K562 (cell line): ENCODE measurements at regions not wholly inside any gene's neighbourhood (a gene's known extent, or its start where the extent isn't known, plus 50 kb on each side); places are given as distances from the start of the nearest gene placed in this dataset.
A peak's percentile ranks its signal among the peaks of the same experiment; 100 is the strongest.

Source experiments
- ARID1B ChIP-seq: fragments of 450-650 bp; IDR thresholded peaks from 2 replicates; pipeline ENCODE4 v1.6.1; 2016; ENCODE audit warnings: antibody characterized with exemption, mild to moderate bottlenecking, inconsistent platforms
- ELF2 ChIP-seq: fragments of 250-450 bp; sonication (Bioruptor Pico); IDR thresholded peaks from 2 replicates; pipeline ENCODE4 v1.5.0; 2021; ENCODE audit warnings: mild to moderate bottlenecking
- HDAC1 ChIP-seq, 2 experiments: fragments of 450-650 bp; IDR thresholded peaks; 2 replicates each; pipeline ENCODE4 v1.6.1; 2016 to 2017; ENCODE audit warnings: inconsistent platforms in 1 of 2, mild to moderate bottlenecking in 1 of 2, moderate library complexity in 1 of 2
- HLTF ChIP-seq: fragments of 450-650 bp; IDR thresholded peaks from 2 replicates; pipeline ENCODE4 v1.6.1; 2016
- MCM2 ChIP-seq: fragments of 450-650 bp; IDR thresholded peaks from 2 replicates; pipeline ENCODE4 v1.6.1; 2017; ENCODE audit warnings: low read depth, mild to moderate bottlenecking
- NONO ChIP-seq, 2 experiments: fragments of 200-400 bp in 1 of 2; fragments of 450-650 bp in 1 of 2; formaldehyde crosslinking in 1 of 2; IDR thresholded peaks; 2 replicates each; pipeline ENCODE4 v1.6.1; 2017; ENCODE audit warnings: low read depth in 2 of 2, mild to moderate bottlenecking in 2 of 2, moderate library complexity in 2 of 2, low read length in 1 of 2
- PHB ChIP-seq: fragments of 250-450 bp; sonication (Bioruptor Pico); IDR thresholded peaks from 2 replicates; pipeline ENCODE4 v1.5.0; 2021
- SRSF1 ChIP-seq: fragments of 200-400 bp; formaldehyde crosslinking; IDR thresholded peaks from 2 replicates; pipeline ENCODE4 v1.6.1; 2017; ENCODE audit warnings: mild to moderate bottlenecking, low read depth, low read length, moderate library complexity
- ZKSCAN1 ChIP-seq: fragments of 150-350 bp; IDR thresholded peaks from 2 replicates; pipeline ENCODE4 v1.6.1; 2016; ENCODE audit warnings: low read depth, low read length
- TF ChIP-seq, protein P1 (sequence below), 2 experiments: IDR thresholded peaks in 1 of 2; conservative IDR thresholded peaks in 1 of 2; 2 replicates each; pipeline ENCODE4 v1.6.1; 2016; ENCODE audit warnings: low read depth in 2 of 2, mild to moderate bottlenecking in 1 of 2, missing compliant biosample characterization in 1 of 2, missing genetic modification characterization in 1 of 2, moderate library complexity in 1 of 2
- TF ChIP-seq, protein P2 (sequence below): fragments of 450-650 bp; IDR thresholded peaks from 2 replicates; pipeline ENCODE4 v1.6.1; 2016; ENCODE audit warnings: mild to moderate bottlenecking
- TF ChIP-seq, protein P3 (sequence below): sonication (generic); formaldehyde crosslinking; IDR thresholded peaks from 2 replicates; pipeline ENCODE4 v1.8.0; 2023; ENCODE audit warnings: missing genetic modification reagents, mild to moderate bottlenecking, borderline replicate concordance
- TF ChIP-seq, protein P4 (sequence below): sonication (generic); IDR thresholded peaks from 2 replicates; pipeline ENCODE4 v1.6.1; 2016
- TF ChIP-seq, protein P5 (sequence below): fragments of 250-450 bp; sonication (Bioruptor Pico); IDR thresholded peaks from 2 replicates; pipeline ENCODE4 v1.8.0; 2021; ENCODE audit warnings: moderate library complexity, mild to moderate bottlenecking, inconsistent platforms

DNA sequence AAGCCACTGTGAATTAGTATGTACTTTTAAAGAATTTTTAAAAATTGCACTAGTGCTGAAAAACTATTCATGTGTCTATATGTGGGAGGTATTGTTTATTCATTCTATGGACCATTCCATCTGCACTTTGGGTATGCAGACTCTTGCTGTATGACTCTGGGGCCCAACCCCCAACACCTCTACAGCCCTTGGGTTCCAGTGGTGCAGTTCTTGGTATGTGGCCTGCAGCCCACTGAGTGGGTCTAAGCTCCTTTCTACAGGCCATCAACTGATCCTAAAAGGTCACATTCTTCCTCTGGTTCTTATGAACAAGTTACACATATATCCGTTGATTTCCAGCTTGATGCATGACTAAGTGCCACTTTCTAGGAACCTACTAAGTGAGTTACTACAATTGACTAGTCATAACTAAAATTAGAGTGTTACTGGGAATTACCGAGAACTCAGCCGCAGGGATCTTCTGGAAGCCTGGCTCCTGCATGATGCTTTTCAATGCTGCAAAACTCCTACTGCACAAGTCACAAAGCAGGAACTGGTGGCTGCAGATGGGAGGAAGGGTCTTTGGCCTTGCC is 62.4 kb upstream of the MED13L start (continued):
- TF ChIP-seq, protein P1, sequence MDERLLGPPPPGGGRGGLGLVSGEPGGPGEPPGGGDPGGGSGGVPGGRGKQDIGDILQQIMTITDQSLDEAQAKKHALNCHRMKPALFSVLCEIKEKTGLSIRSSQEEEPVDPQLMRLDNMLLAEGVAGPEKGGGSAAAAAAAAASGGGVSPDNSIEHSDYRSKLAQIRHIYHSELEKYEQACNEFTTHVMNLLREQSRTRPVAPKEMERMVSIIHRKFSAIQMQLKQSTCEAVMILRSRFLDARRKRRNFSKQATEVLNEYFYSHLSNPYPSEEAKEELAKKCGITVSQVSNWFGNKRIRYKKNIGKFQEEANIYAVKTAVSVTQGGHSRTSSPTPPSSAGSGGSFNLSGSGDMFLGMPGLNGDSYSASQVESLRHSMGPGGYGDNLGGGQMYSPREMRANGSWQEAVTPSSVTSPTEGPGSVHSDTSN (CRISPR knock-in tag; IDR thresholded peaks at IDR 0.05; ENCODE audit: low read depth), result no peak
- TF ChIP-seq, protein P1 (tag; conservative IDR thresholded peaks at IDR 0.05; ENCODE audit: low read depth), result no peak
- TF ChIP-seq ELF2 (CRISPR knock-in tag) (no peak), NONO (IDR thresholded peaks at IDR 0.05; ENCODE audit: low read depth in 2 of 2, low read length in 1 of 2) (no peak), HDAC1 (IDR thresholded peaks at IDR 0.05) (no peak), MCM2 (no peak), SRSF1 (no peak), ARID1B (0 out of 2 replicates have a peak, but pooled peaks have one; percentile 10), PHB (no peak), HLTF (no peak), ZKSCAN1 (peak; percentile 56; the same call in 1 of the 2 replicates)
- TF ChIP-seq, protein P2, sequence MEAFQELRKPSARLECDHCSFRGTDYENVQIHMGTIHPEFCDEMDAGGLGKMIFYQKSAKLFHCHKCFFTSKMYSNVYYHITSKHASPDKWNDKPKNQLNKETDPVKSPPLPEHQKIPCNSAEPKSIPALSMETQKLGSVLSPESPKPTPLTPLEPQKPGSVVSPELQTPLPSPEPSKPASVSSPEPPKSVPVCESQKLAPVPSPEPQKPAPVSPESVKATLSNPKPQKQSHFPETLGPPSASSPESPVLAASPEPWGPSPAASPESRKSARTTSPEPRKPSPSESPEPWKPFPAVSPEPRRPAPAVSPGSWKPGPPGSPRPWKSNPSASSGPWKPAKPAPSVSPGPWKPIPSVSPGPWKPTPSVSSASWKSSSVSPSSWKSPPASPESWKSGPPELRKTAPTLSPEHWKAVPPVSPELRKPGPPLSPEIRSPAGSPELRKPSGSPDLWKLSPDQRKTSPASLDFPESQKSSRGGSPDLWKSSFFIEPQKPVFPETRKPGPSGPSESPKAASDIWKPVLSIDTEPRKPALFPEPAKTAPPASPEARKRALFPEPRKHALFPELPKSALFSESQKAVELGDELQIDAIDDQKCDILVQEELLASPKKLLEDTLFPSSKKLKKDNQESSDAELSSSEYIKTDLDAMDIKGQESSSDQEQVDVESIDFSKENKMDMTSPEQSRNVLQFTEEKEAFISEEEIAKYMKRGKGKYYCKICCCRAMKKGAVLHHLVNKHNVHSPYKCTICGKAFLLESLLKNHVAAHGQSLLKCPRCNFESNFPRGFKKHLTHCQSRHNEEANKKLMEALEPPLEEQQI, result no peak
- TF ChIP-seq, protein P3, sequence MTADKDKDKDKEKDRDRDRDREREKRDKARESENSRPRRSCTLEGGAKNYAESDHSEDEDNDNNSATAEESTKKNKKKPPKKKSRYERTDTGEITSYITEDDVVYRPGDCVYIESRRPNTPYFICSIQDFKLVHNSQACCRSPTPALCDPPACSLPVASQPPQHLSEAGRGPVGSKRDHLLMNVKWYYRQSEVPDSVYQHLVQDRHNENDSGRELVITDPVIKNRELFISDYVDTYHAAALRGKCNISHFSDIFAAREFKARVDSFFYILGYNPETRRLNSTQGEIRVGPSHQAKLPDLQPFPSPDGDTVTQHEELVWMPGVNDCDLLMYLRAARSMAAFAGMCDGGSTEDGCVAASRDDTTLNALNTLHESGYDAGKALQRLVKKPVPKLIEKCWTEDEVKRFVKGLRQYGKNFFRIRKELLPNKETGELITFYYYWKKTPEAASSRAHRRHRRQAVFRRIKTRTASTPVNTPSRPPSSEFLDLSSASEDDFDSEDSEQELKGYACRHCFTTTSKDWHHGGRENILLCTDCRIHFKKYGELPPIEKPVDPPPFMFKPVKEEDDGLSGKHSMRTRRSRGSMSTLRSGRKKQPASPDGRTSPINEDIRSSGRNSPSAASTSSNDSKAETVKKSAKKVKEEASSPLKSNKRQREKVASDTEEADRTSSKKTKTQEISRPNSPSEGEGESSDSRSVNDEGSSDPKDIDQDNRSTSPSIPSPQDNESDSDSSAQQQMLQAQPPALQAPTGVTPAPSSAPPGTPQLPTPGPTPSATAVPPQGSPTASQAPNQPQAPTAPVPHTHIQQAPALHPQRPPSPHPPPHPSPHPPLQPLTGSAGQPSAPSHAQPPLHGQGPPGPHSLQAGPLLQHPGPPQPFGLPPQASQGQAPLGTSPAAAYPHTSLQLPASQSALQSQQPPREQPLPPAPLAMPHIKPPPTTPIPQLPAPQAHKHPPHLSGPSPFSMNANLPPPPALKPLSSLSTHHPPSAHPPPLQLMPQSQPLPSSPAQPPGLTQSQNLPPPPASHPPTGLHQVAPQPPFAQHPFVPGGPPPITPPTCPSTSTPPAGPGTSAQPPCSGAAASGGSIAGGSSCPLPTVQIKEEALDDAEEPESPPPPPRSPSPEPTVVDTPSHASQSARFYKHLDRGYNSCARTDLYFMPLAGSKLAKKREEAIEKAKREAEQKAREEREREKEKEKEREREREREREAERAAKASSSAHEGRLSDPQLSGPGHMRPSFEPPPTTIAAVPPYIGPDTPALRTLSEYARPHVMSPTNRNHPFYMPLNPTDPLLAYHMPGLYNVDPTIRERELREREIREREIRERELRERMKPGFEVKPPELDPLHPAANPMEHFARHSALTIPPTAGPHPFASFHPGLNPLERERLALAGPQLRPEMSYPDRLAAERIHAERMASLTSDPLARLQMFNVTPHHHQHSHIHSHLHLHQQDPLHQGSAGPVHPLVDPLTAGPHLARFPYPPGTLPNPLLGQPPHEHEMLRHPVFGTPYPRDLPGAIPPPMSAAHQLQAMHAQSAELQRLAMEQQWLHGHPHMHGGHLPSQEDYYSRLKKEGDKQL (CRISPR knock-in tag), result no peak
- TF ChIP-seq, protein P4, sequence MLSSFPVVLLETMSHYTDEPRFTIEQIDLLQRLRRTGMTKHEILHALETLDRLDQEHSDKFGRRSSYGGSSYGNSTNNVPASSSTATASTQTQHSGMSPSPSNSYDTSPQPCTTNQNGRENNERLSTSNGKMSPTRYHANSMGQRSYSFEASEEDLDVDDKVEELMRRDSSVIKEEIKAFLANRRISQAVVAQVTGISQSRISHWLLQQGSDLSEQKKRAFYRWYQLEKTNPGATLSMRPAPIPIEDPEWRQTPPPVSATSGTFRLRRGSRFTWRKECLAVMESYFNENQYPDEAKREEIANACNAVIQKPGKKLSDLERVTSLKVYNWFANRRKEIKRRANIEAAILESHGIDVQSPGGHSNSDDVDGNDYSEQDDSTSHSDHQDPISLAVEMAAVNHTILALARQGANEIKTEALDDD, result peak; percentile 91
- TF ChIP-seq, protein P5, sequence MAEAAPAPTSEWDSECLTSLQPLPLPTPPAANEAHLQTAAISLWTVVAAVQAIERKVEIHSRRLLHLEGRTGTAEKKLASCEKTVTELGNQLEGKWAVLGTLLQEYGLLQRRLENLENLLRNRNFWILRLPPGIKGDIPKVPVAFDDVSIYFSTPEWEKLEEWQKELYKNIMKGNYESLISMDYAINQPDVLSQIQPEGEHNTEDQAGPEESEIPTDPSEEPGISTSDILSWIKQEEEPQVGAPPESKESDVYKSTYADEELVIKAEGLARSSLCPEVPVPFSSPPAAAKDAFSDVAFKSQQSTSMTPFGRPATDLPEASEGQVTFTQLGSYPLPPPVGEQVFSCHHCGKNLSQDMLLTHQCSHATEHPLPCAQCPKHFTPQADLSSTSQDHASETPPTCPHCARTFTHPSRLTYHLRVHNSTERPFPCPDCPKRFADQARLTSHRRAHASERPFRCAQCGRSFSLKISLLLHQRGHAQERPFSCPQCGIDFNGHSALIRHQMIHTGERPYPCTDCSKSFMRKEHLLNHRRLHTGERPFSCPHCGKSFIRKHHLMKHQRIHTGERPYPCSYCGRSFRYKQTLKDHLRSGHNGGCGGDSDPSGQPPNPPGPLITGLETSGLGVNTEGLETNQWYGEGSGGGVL (CRISPR knock-in tag), result no peak
